Left lung (tissue), 4 donors: ENCODE measurements at regions not wholly inside any gene's neighbourhood (a gene's known extent, or its start where the extent isn't known, plus 50 kb on each side); places are given as distances from the start of the nearest gene placed in this dataset.

ENCODE experiments used
- ATAC-seq: fragments of 200-7000 bp; cut with Tn5 transposase; one replicate; pipeline ENCODE4 v1.9.1; 2020; ENCODE audit warnings: moderate library complexity
- DNase-seq, 4 donors: peaks; one replicate each; pipeline ENCODE4 v3.0.0-alpha.2; 2013 to 2020
- H3K27ac ChIP-seq, 2 donors: fragments of 200-600 bp; sonication (generic) in 1 of 2; one replicate each; pipeline versions ENCODE4 v1.5.0 to v1.8.0; 2020 to 2021
- H3K27me3 ChIP-seq, 2 donors: fragments of 200-600 bp; sonication (generic) in 1 of 2; one replicate each; pipeline versions ENCODE4 v1.5.0 to v1.8.0; 2020 to 2021
- H3K36me3 ChIP-seq, 2 donors: fragments of 200-600 bp; sonication (generic) in 1 of 2; one replicate each; pipeline versions ENCODE4 v1.5.0 to v1.8.0; 2020 to 2021
- H3K4me1 ChIP-seq, 2 donors: fragments of 200-600 bp; one replicate each; pipeline ENCODE4 v1.8.0; 2021
- H3K4me3 ChIP-seq, 2 donors: fragments of 200-600 bp; sonication (generic) in 1 of 2; one replicate each; pipeline versions ENCODE4 v1.5.0 to v1.8.0; 2020 to 2021; ENCODE audit warnings: mild to moderate bottlenecking in 1 of 2
- H3K9me3 ChIP-seq, 2 donors: fragments of 200-600 bp; sonication (generic) in 1 of 2; one replicate each; pipeline versions ENCODE4 v1.5.0 to v1.8.0; 2020 to 2021
- intact Hi-C, 2 donors: fragments of 100-400 bp; cut with DNase I; formaldehyde crosslinking; loops; one replicate each; pipeline versions ENCODE4 v1.11.2 to v1.14.2; 2022
- TF ChIP-seq, protein P1 (sequence below), 2 donors: fragments of 200-600 bp; sonication (generic) in 1 of 2; IDR thresholded peaks; one replicate each; pipeline versions ENCODE4 v1.5.0 to v1.8.0; 2021; ENCODE audit warnings: antibody characterized with exemption in 2 of 2
- donor health status: DM: no; HTN: yes; CAD: no.
- donor health status: DM: no; HTN: no; CAD: no.

DNA sequence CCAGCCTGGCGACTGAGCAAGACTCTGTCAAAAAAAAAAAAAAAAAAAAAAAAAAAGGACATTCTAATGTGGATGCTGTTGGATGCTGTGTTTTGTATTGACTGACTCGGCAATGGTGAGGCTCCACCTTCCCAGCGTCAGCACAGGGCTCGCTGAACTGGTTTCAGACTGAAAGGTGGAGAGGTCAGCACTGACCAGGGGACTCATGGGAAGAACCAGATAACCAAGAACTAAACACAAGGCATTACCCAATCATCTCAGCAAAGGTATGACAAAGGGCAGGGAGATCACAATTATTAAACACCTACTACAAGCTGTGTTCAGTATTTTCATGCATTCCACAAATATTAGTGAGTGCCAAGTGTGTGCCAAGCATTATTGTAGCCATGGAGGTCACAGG is 103.2 kb downstream of the LRATD1 start:
- TF ChIP-seq, protein P1, sequence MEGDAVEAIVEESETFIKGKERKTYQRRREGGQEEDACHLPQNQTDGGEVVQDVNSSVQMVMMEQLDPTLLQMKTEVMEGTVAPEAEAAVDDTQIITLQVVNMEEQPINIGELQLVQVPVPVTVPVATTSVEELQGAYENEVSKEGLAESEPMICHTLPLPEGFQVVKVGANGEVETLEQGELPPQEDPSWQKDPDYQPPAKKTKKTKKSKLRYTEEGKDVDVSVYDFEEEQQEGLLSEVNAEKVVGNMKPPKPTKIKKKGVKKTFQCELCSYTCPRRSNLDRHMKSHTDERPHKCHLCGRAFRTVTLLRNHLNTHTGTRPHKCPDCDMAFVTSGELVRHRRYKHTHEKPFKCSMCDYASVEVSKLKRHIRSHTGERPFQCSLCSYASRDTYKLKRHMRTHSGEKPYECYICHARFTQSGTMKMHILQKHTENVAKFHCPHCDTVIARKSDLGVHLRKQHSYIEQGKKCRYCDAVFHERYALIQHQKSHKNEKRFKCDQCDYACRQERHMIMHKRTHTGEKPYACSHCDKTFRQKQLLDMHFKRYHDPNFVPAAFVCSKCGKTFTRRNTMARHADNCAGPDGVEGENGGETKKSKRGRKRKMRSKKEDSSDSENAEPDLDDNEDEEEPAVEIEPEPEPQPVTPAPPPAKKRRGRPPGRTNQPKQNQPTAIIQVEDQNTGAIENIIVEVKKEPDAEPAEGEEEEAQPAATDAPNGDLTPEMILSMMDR (IDR thresholded peaks at IDR 0.05): no peak
- intact Hi-C loops: no loop called here
- Histone ChIP-seq H3K4me3 (no peak overlapping the region), H3K36me3 (no peaks in the 10 kb centered on the region), H3K27ac (no peak overlapping the region), H3K9me3 (peaks cover 0 to 4% of the 10 kb centered on the region in 2 donors), H3K27me3 (no peaks in the 10 kb centered on the region), H3K4me1 (no peaks in the 10 kb centered on the region)
- ATAC-seq (no peak), DNase-seq (no peak)

DNA sequence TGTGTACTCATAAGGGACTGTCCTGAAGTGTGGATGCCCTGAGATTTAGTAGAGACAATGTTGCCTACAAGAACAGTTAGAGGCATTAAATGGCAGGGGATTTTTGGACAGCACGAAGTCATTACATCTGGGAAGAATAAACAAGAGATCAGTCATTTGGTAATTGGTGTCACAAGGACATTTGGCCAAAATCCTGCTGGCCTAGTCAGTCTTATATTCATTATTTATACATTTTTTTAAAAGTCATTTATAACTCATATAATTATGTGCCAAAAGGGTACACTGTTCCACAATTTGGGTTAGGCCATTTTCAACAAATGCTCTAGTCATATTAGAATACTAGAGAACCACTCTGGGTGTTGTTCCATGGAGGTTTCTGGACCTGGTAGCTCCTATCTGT is 104.7 kb downstream of the LRATD1 start:
- peak in 2 of 4 donors; percentile 52 to 70 for DNase-seq
- no peak overlapping the region for H3K4me3 ChIP-seq
- H3K4me1 ChIP-seq: no peaks in the 10 kb centered on the region

DNA sequence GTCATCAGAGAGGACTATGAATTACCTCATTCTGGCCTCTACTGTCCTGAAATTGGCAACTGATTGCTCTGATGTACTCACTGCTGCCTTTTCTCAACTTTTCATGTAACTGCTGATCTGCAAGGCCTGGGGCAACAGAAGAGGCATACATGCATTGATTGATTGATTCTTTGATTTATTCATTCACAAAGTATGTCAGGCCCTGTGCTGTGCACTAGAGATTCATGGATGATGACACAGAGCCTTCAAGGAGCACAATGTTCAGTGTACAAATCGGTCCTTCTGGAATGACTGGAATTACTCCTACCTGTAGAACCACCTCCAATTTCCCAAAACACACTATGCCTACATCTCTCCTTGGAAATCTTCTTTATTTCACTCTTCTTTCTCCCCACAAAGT is 111.3 kb downstream of the LRATD1 start:
- Histone ChIP-seq H3K9me3 (peaks cover 0 to 14% of the 10 kb centered on the region in 2 donors), H3K36me3 (no peaks in the 10 kb centered on the region), H3K27ac (no peak overlapping the region), H3K27me3 (no peaks in the 10 kb centered on the region), H3K4me1 (no peaks in the 10 kb centered on the region), H3K4me3 (no peak overlapping the region)
- DNase-seq (no peak), ATAC-seq (no peak)
- intact Hi-C loops: no loop called here
- TF ChIP-seq, protein P1 (IDR thresholded peaks at IDR 0.05): no peak

More for the DNA sequence above, 104.7 kb downstream of the LRATD1 start:
- Histone ChIP-seq H3K9me3 (peaks cover 0 to 4% of the 10 kb centered on the region in 2 donors), H3K27ac (no peak overlapping the region), H3K36me3 (no peaks in the 10 kb centered on the region), H3K27me3 (no peaks in the 10 kb centered on the region)
- no peak for ATAC-seq
- TF ChIP-seq, protein P1 (IDR thresholded peaks at IDR 0.05): no peak
- intact Hi-C loops: no loop called here

DNA sequence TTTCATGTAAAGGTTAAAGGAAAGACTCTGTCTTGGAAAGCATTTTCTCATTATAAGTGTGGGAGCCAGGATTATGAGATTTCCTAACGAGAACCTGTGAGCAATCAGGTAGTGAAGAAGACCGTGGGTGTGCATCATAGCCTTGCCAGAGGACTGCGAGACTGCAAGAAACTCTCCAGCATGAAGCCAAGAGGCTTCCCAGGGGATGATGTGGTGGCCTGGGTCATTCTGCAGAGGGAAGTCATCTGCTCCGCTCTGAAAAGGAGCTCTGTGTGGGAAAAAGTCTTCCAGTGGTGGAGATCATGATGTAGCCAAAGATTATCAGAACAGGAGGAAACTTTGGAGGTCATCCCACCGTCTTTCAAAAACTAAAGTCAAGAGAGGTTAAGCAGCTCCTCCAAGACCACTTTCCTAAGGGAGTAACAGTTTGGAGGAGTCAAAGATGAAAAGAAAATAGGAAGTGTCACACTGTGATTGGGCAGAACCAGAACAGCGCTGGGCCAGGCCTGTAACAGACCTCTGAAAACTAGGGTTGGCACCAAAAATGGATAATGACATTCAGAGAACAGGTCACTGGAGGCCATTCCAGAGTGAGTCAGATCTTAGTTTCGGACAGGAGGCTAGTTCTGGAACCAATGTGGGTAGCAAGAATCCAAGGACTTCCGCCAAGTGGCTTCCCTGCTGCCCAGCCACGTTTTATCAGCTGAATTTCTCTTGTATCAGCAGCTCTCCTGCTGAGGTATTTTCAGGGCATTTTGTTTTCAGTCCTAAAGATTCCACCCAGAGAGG is 113.0 kb downstream of the LRATD1 start:
- no peaks in the 10 kb centered on the region for H3K36me3 ChIP-seq
- no peak overlapping the region for H3K4me3 ChIP-seq
- no peaks in the 10 kb centered on the region for H3K27me3 ChIP-seq
- H3K9me3 ChIP-seq: peaks cover 0 to 20% of the 10 kb centered on the region in 2 donors
- no peak overlapping the region for H3K27ac ChIP-seq
- no peak for ATAC-seq
- TF ChIP-seq, protein P1 (IDR thresholded peaks at IDR 0.05): no peak
- no peak for DNase-seq
- H3K4me1 ChIP-seq: no peaks in the 10 kb centered on the region
- intact Hi-C loops: no loop called here

DNA sequence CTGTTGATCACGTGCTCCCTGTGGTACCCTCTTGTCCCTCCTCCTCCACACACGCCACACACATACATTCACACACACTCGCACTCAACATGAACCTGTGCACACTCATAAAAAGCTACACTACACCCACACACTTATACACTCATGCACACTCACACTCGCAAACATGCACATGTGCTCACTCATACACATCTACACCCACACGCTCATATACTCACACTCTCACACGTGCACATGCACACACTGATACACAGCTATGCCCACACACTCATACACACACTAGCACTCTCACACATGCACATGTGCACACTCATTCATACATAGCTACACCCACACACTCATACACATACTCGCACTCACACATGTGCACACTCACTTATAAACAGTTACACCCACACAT is 113.6 kb downstream of the LRATD1 start:
- H3K27me3 ChIP-seq: no peaks in the 10 kb centered on the region
- H3K4me3 ChIP-seq: no peak overlapping the region
- TF ChIP-seq, protein P1 (IDR thresholded peaks at IDR 0.05): no peak
- DNase-seq (no peak), ATAC-seq (no peak)
- no peak overlapping the region for H3K27ac ChIP-seq
- peaks cover 0 to 20% of the 10 kb centered on the region in 2 donors for H3K9me3 ChIP-seq
- H3K4me1 ChIP-seq: no peaks in the 10 kb centered on the region
- intact Hi-C loops: no loop called here
- H3K36me3 ChIP-seq: no peaks in the 10 kb centered on the region
